Suppressor macrophage (primary cell): ENCODE measurements at regions not wholly inside any gene's neighbourhood (a gene's known extent, or its start where the extent isn't known, plus 50 kb on each side); places are given as distances from the start of the nearest gene placed in this dataset.
"Not testable (repeated sequence)": the region's sequence is repeated elsewhere in the genome, so short reads cannot be mapped to it uniquely, and the experiment has no call there.

Source experiments
- DNase-seq, 4 experiments: peaks; one replicate each; pipeline ENCODE4 v3.0.0-alpha.2; 2020 to 2022

DNA sequence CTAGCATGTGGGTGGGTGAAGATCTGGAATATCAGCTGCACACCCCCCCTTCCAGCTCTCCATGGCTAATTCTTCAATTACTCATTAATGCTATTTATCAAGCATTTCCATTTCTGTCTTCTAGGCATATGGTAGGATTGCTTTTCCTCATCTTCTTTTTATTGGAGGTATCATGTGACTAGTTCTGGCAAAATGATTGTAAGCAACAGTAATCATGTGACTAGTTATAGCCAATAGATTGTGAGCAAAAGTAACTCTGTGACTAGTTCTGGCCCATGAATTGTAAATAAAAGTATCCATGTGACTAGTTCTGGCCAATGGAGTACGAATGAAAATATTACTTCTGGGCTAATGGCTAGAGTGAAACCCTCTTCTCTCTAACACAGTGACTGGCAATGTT, 107.0 kb upstream of the TMEM132E start:
- no peak for DNase-seq

- not testable (repeated sequence) for DNase-seq
Observed at GRCh38 chr17:34471278-34471677, 108.1 kb upstream of the TMEM132E start.

GRCh38 chr17:34465789-34466188, 102.8 kb upstream of the CCL1 start:
- peak; percentile 70 to 84 (median 74) for DNase-seq

DNA sequence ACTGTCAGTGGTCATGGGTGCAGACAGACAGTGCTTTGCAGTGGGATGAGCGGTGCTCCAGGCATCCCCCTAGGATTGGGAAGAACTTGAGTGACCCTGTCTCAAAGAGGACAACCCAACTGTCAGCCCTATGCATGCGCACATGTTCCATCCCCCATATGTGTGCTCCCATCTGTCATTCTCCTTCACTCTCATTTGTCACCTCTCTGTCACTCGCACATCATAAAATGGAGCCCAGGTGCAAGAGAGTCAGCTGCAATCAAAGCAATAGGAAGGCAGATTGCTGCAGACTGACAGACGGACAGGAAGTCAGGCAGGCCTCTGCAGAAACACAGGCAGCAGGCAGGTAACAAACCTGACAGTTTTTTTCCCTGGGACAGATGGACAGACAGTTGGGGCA, 101.8 kb upstream of the CCL1 start:
- no peak for DNase-seq

DNA sequence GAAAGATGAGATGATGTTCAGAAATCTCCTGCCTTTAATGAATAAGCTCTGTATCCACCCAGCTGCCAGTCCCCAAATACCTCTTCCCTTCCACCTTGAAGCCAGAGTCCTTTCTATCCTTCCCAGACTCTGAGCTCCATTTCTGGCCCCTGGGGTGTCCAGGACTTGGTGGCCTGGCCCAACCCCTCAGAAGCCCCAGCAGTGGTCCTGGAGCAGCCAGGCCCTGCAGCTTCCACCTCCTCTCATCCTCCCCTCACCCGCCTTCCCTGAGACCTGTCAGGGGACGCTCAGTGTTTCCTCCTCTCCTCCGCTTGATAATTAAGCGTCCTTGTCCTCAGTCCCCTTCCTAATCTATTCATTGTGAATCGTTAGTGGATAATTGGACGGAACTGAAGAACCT, 95.2 kb upstream of the CCL1 start:
- no peak for DNase-seq

- no peak for DNase-seq
Observed at GRCh38 chr17:34456121-34456520, 93.1 kb upstream of the CCL1 start.

DNA sequence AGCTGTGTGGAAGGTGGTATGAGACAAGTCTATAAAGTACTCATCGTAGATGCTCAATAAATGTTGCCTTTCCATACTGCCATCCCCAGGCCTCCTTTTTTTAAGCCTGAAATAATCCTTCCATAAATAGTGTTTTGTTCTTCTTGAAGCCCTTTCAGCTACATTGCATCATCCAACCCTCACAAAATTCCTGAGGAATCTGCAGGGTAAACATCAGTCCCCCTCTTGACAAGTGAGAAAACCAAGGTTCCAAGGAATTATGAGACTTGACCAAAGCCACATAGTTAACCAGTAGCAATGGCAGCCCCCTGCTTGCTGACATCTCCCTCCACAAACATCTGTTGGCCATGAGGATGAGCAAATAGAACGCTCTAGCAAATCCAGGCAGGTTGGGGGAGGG, 89.7 kb upstream of the CCL1 start:
- DNase-seq = no peak

DNA sequence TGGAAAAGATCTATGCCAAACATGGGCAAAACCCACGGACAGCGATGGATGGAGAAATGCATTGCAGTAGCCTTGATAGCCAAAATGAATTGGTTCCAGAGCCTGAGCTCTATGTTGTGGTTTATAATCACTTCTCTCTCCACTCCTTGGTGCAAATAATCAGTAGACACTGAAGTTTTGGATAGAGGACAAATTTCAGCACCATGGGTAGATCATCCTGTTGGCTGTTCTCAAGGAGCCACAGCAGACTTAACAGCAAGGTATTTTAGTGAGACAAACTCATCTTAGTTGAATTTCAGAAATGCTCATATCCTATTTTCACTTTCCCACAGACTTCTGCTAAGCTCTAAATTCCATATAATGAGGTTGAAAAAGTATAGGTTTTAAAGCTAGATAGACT, 88.3 kb upstream of the CCL1 start:
- no peak for DNase-seq

DNA sequence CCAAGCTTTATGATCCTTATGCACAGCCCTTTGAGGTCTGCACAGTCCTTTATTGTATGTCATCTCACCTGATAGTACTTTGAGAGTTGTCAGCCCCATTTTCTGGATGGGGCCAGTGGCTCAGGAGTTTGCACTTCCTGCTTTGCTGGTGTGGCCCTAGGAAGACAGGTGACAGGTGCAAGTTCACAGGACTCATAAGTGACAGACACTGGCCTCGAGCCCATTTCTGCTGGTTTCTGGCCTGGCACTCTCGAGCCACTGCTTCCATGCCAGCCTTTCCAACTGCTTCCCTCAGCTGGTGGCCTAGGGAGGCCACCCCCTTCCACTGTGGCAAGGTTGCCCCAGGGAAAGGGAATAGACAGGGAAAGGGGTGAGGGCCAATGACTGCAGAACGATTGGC, 84.4 kb upstream of the CCL1 start:
- DNase-seq = no peak

DNA sequence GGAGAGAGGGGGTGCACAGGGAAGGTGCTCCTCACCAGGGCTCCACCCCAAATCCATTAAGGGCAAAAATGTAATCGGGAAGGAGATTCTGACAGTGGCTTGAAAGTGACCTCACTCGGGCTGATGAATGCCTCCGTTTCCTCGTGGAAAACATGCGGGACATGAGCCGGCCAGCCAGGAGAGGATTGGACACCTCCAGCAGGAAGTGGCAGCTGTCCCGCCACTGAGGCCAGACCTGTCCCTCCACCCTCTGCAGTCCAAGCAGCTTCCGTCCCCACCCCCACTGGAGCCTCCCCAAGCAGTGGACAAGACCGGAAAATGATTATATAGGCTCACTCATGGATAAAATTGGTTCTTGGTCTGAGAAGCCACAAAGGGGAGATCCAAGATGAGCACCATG, 82.1 kb upstream of the CCL1 start:
- no peak for DNase-seq

GRCh38 chr17:34443619-34444469, 80.8 kb upstream of the CCL1 start:
- DNase-seq = peak; percentile 39 to 67 (median 50)

DNA sequence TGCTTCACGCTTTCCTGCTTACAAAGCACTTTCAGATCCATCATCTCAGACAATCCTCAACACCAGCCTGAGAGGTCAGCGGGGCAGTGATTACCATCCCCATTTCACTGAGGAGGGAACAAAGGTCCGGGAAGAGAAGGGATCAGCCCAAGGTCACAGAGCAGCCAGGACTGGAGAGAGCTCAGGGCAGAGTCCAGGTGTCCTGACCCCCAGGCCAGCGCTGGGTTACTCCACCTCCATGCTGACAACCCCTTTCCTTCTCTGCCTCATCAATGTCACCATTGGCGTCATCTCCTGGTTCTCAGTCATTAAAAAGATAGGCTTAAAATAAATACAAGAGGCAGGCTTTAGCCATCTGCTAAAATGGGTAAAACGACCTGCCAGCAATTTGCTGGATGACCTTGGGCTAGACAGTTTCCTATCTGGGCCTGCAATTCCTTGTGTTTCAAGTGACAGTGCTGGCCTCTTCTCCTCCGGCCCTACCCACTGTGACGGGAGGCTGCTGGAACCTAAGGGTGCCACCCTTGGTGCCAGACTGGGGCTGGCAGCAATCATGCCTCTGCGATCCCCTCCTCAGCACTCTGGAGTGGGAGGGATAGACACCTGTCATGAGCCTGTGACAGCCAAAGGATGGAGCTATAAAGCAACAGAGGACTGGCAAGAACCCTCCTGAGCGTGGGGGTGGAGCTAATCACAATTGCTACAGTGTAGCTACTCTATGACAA, 79.5 kb upstream of the CCL1 start:
- DNase-seq = no peak

- no peak for DNase-seq
Observed at GRCh38 chr17:34437188-34437587, 74.2 kb upstream of the CCL1 start.

DNA sequence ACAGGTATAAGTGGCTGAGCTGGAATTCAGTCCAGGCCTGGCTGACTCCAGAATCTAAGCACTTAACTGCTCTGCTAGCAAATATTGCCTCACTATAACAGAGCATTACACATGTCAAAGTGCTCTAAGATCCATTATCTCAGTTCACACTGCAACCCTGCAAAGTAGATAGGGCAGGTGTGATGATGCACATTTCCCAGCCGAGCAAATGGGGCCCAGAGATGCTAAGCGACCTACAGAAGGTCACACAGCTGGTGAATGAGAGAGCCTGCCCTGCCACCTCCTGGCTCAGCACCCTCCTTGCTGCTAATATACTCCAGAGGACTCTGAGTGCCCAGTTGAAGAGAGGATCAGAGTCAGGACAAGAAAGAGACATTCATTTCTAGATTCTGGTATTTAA, 73.6 kb upstream of the CCL1 start:
- no peak for DNase-seq

DNA sequence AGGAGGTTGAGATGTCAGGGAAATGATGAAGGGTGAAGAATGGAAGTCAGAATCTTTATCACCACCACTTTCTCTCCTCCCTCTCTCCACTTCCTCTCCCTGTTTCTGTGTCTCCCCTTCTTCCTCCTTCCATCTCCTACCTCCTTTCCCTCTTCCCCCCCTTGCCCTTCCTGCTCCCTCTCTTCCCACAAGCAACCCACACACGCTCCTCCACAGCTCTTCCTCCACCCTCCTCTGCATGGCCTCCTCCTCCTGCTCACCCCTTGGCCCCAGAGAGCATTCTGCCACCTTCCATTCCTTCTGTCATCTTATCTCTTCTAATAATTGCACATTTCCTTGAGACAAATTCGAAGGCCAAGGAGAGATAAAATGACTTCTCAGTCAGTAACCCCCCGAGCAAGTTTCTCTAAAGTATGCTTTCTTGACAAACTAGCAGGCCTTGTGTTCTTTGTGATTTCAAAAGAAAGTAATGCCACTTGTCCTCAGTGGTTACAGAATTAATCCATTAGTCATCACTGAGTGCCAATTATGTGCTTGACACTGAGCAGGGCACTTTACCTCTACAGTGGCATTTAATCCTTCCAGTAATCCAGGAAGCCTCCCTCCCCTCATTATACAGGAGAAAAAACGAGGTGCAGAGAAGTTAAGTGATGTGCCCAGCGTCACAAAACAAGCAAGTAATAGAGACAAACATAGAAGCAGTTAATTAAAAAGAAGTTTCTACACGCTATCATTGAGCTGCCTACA, 72.3 kb upstream of the CCL1 start:
- DNase-seq = peak in 1 of 4 experiments; percentile 5

- DNase-seq = peak; percentile 61 to 84 (median 74)
Observed at GRCh38 chr17:34434052-34434451, 71.0 kb upstream of the CCL1 start.

DNA sequence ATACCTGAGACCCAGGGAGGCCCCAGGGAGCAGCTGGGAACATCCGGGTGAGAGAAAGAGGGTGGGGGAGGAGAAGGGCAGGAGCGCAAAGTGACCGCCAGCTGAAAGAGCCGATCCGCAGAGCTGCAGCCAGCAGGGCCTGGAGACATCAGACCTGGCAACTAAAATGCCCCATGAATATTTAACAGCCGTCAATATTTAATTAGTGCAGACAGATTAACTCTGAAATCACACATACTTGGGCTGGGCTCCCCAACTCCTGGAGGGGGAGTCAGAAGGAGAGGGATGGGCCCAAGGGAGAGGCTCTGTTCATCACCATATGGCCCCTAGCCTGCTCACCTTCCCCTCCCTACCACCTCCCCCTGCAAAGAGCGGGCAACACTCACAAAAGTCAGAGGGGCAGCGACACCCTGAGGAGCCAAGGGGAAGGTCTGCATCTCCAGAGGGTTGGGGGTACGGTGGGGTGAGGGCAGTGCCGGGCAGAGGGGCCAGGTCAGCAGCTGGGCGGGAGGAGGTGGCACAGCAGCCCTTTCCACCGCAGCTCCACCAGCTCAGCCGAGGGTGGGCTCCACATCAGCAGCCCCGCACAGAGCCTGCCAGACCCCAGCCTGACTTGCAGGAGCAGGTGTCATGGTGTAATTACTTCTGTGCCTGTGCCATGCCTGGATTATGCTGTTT, 61.9 kb upstream of the CCL1 start:
- no peak for DNase-seq

DNA sequence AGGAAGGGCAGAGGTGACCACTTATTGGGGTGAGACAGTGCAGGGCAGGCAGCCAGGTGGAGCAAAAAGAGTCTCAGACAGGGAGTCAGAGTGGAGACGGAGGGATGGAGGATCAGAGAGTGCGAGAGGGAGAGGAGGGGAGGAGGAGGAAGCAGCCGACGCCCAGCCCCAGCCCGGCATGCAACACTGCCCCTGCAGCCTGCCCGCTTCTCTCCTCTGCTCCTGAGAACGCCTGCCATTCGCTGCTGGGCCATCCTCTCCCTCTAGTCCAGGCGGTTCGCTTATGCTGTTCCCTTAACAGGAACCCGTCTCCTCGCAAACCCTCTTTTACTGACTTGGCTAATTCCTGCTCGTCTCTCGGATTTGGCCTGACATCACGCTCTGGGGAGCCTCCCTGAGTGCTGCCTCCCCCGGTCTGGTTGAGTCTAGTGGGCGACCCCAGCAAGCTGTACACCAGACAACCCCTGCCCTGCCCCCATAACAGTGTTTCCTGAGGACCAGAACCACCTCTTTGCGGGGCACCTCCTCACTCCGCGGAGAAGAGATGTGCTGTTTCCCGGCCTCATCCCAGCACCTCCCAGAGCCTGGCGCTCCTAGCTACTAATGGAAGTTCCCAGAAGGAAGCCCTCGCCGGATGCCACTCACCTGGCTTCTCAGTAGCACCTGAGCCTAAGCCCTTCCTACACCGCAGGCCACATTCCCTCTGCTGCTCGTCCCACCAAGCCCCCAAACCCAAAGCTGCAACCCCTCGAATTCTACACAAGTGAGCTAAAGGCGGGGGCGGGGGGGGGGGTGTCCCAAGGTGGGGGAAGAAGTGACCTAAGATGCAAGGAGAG, 61.2 kb upstream of the CCL1 start:
- peak in 3 of 4 experiments; percentile 18 to 47 (median 34) for DNase-seq

GRCh38 chr17:34423315-34423714, 60.3 kb upstream of the CCL1 start:
- not testable (repeated sequence) for DNase-seq

DNA sequence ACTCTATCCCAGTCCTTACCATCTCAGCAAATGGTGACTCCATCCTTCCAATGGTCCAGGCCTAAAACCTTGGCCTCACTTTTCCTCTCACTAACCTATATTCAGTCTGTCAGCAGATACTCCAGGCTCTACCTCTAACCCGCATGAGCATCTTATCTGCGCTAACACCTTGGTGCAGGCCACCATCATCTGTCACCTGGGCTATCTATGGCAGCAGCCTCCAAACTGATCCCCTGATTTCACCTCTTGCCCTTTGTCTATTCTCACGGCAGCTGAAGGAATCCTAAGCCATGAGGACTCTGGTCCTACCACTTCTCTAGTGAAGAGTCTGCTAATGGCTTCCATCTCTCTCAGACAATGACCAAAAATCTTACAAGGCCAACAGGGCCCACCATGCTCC, 57.9 kb upstream of the CCL1 start:
- DNase-seq = no peak

- peak; percentile 74 to 86 (median 81) for DNase-seq
Observed at GRCh38 chr17:34420254-34420766, 57.3 kb upstream of the CCL1 start.

DNA sequence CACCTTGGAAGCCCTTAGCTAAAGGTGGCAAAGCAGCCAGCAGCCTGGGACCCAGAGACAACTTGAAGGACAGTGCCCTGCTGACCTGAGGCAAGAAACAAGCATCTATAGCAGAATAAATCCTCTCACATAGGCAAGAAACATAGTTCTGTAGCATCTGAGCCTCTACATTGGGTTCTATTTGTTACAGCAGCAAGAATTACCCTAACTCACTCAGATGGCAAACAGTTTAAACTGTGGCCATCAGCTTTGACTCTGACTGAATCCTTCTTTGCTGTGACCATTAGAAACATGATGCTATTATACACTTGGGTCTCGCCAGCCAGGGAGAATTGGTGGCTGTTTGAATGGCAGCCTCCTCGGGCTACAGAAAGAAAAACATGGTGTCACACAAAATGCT, 53.1 kb upstream of the CCL1 start:
- no peak for DNase-seq
